ENCODE measurements at regions not wholly inside any gene's neighbourhood (a gene's known extent, or its start where the extent isn't known, plus 50 kb on each side); places are given as distances from the start of the nearest gene placed in this dataset.

DNA sequence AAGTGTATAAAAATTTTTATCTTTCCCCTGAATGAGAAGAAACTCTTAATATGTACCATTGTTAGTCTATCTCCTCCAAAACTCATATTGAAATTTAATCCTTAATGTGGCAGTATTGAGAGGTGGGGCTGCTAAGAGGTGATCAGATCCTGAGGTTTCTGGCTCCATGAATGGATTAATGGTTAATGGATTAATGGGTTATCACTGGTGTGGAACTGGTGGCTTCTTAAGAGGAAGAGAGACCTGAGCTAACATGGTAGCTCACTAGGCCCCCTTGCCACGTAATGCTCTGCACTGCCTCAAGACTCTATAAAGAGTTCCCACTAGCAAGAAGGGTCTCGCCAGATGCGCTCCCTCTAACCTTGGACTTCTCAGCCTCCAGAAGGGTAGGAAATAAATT lies 70.6 kb upstream of the ZBTB18 start:
- POLR2A ChIA-PET: no interaction called here
- H3K4me1 ChIP-seq: no peaks in the 10 kb centered on the region
- DNase-seq (ENCODE audit: low read depth in 1 of 2, low spot score in 1 of 2): no peak
- no peaks in the 10 kb centered on the region for H3K9me3 ChIP-seq
- no peak overlapping the region for H3K27ac ChIP-seq
- FAIRE-seq: no peak
- no peak overlapping the region for H3K4me3 ChIP-seq
- no peak for ATAC-seq
- WGBS (ENCODE audit: missing lambda C conversion rate): 93% methylated on average over 3 of the region's 3 CpGs
- H3K4me2 ChIP-seq: no peak overlapping the region
- TF ChIP-seq, protein P1, sequence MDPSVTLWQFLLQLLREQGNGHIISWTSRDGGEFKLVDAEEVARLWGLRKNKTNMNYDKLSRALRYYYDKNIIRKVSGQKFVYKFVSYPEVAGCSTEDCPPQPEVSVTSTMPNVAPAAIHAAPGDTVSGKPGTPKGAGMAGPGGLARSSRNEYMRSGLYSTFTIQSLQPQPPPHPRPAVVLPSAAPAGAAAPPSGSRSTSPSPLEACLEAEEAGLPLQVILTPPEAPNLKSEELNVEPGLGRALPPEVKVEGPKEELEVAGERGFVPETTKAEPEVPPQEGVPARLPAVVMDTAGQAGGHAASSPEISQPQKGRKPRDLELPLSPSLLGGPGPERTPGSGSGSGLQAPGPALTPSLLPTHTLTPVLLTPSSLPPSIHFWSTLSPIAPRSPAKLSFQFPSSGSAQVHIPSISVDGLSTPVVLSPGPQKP (IDR thresholded peaks at IDR 0.05; ENCODE audit: low read depth, low read length): no peak
- TF ChIP-seq RAD21 (conservative IDR thresholded peaks at IDR 0.05 in 1 of 2, IDR thresholded peaks at IDR 0.05 in 1 of 2): no peak
- no peak for TF ChIP-seq HOXA7 (CRISPR knock-in tag; IDR thresholded peaks at IDR 0.05)
- TF ChIP-seq NPAS2 (CRISPR knock-in tag; IDR thresholded peaks at IDR 0.05; ENCODE audit: borderline replicate concordance): no peak
- TF ChIP-seq NR3C1 (IDR thresholded peaks at IDR 0.05): no peak
- CTCF ChIA-PET: interaction anchor here (0.5 kb wide), 1 partner anchor 15 kb away, joined by 3 read pairs; no protein-coding TSS in a partner anchor

- CTCF ChIA-PET: interaction anchor here (0.5 kb wide), 1 partner anchor 15 kb away, joined by 3 read pairs; no protein-coding TSS in a partner anchor
- TF ChIP-seq HOXB13 (CRISPR knock-in tag; IDR thresholded peaks at IDR 0.05; ENCODE audit: low read depth) (no peak), POLR2AphosphoS2 (conservative IDR thresholded peaks at IDR 0.05; ENCODE audit: low read length) (no peak), RFX5 (IDR thresholded peaks at IDR 0.05) (no peak), EHMT2 (IDR thresholded peaks at IDR 0.05; ENCODE audit: low read depth) (no peak), CTCF (IDR thresholded peaks at IDR 0.05) (no peak), RNF2 (IDR thresholded peaks at IDR 0.05; ENCODE audit: borderline replicate concordance, low read depth) (no peak), ZFP36 (IDR thresholded peaks at IDR 0.05; ENCODE audit: borderline replicate concordance, partially characterized antibody) (no peak), CBX8 (IDR thresholded peaks at IDR 0.05) (no peak), NFE2L2 (conservative IDR thresholded peaks at IDR 0.05; ENCODE audit: low read length) (no peak), CEBPB (IDR thresholded peaks at IDR 0.05) (no peak), ZC3H11A (IDR thresholded peaks at IDR 0.05) (no peak), CHD2 (IDR thresholded peaks at IDR 0.05; ENCODE audit: low read length, partially characterized antibody) (no peak)
- TF ChIP-seq, protein P2, sequence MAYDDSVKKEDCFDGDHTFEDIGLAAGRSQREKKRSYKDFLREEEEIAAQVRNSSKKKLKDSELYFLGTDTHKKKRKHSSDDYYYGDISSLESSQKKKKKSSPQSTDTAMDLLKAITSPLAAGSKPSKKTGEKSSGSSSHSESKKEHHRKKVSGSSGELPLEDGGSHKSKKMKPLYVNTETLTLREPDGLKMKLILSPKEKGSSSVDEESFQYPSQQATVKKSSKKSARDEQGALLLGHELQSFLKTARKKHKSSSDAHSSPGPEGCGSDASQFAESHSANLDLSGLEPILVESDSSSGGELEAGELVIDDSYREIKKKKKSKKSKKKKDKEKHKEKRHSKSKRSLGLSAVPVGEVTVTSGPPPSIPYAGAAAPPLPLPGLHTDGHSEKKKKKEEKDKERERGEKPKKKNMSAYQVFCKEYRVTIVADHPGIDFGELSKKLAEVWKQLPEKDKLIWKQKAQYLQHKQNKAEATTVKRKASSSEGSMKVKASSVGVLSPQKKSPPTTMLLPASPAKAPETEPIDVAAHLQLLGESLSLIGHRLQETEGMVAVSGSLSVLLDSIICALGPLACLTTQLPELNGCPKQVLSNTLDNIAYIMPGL (CRISPR knock-in tag; IDR thresholded peaks at IDR 0.05; ENCODE audit: borderline replicate concordance): no peak
- TF ChIP-seq, protein P3, sequence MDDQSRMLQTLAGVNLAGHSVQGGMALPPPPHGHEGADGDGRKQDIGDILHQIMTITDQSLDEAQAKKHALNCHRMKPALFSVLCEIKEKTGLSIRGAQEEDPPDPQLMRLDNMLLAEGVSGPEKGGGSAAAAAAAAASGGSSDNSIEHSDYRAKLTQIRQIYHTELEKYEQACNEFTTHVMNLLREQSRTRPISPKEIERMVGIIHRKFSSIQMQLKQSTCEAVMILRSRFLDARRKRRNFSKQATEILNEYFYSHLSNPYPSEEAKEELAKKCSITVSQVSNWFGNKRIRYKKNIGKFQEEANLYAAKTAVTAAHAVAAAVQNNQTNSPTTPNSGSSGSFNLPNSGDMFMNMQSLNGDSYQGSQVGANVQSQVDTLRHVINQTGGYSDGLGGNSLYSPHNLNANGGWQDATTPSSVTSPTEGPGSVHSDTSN (IDR thresholded peaks at IDR 0.05): no peak
- TF ChIP-seq, protein P4, sequence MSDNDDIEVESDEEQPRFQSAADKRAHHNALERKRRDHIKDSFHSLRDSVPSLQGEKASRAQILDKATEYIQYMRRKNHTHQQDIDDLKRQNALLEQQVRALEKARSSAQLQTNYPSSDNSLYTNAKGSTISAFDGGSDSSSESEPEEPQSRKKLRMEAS (IDR thresholded peaks at IDR 0.05): no peak
- H3K4me2 ChIP-seq: no peak overlapping the region
- ATAC-seq: no peak
- POLR2A ChIA-PET: no interaction called here
- no peak for DNase-seq (ENCODE audit: low read depth in 1 of 2, low spot score in 1 of 2)
- H3K4me3 ChIP-seq: no peak overlapping the region
- no peak overlapping the region for H3K27ac ChIP-seq
- H3K4me1 ChIP-seq: no peaks in the 10 kb centered on the region
- no peak for FAIRE-seq
- H3K9me3 ChIP-seq: no peaks in the 10 kb centered on the region
These were observed 71.0 kb upstream of the ZBTB18 start for GRCh38 chr1:243980071-243980470.
